22Rv1 (cell line): ENCODE measurements at regions not wholly inside any gene's neighbourhood (a gene's known extent, or its start where the extent isn't known, plus 50 kb on each side); places are given as distances from the start of the nearest gene placed in this dataset.

ENCODE experiments used
- ZFX ChIP-seq: fragments of 450-650 bp; IDR thresholded peaks from 2 replicates; pipeline ENCODE4 v1.6.1; 2017; ENCODE audit warnings: antibody characterized with exemption, borderline replicate concordance
- TF ChIP-seq, protein P1 (sequence below): fragments of 450-650 bp; IDR thresholded peaks from 2 replicates; pipeline ENCODE4 v1.5.1; 2017; ENCODE audit warnings: mild to moderate bottlenecking

DNA sequence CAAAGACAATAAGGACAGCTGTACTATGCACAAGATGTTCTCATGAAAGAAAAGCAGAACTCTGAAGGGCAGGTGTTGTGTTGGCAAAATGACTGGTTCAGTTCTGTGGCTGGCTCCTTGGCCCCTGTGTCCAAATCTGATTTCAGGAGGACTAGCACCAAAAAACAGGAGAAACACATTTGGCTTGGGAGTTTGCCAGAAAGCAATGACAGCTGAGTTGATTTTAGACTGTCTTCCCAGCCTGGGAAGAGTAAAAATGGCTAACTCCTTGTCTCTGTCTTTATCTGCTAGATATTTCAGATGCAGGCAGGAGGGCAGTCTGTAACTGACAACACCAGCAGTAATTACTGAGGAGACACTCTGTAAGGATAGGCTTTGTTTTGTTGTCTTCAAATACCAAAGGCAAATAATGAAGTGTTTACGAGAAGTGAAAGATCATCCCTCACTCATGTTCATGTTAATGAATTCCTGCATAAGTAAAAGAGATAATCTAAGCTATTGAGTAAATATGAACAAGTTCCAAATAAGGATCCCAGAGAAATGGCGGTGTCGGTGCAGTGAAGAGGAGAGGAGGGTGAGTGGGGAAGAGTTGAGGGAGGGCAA is 989.0 kb downstream of the CDH11 start:
- TF ChIP-seq, protein P1, sequence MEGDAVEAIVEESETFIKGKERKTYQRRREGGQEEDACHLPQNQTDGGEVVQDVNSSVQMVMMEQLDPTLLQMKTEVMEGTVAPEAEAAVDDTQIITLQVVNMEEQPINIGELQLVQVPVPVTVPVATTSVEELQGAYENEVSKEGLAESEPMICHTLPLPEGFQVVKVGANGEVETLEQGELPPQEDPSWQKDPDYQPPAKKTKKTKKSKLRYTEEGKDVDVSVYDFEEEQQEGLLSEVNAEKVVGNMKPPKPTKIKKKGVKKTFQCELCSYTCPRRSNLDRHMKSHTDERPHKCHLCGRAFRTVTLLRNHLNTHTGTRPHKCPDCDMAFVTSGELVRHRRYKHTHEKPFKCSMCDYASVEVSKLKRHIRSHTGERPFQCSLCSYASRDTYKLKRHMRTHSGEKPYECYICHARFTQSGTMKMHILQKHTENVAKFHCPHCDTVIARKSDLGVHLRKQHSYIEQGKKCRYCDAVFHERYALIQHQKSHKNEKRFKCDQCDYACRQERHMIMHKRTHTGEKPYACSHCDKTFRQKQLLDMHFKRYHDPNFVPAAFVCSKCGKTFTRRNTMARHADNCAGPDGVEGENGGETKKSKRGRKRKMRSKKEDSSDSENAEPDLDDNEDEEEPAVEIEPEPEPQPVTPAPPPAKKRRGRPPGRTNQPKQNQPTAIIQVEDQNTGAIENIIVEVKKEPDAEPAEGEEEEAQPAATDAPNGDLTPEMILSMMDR = no peak
- TF ChIP-seq ZFX = no peak
